ENCODE measurements at regions not wholly inside any gene's neighbourhood (a gene's known extent, or its start where the extent isn't known, plus 50 kb on each side); places are given as distances from the start of the nearest gene placed in this dataset.
"Not testable (repeated sequence)": the region's sequence is repeated elsewhere in the genome, so short reads cannot be mapped to it uniquely, and the experiment has no call there.

DNA sequence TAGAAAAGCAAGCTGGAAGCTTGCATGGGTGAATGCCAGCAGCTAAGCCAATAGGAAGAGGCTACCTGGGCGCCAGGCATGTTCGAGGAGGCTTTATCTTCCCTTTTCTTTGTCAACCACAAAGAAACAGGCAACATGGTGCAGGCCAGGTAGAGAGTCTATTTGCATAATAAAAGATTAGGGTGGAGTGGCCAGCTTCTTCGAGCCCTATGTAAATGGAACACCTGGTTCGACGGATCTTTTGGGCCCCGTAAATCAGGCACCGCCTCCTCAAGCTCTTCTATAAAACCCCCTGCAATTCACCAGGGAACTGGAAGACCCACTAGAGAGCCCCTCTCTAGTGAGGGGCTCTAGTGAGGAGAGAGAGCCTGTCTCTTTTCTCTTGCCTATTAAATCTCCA, 1106.2 kb upstream of the CELF2 start:
- in situ Hi-C loops (cut with MboI; ENCODE audit: low sequenced_read_pairs), result no loop called here

DNA sequence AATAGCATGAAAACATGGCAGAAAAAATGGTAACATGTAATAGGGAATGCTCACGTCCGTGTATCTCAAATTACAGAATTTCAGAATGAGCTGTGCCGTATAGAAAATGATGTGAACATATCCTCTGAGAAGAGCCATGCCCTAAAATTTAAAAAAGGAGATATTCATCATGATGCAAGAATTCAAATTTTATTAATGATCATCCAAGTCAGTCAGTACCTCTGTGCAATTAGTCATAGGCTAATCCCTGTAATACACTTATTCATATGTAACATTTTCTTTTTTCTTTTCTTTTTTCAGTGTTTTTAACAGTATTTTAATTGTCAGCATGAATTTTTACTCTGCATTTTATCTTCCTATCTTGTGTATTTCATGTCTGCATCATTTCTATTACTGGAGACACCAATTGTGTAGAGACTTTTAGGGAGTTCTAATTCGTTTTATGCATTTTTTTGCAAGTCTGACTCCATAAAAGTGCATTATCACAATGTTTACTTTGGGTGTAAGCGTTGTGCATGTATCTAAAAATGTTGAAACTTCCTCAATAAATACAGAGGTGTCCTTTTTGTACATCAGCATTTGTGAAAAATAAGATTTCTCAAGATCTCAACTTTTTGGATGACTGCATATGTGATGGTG, 1103.7 kb upstream of the CELF2 start:
- in situ Hi-C loops (cut with MboI; ENCODE audit: low sequenced_read_pairs), result no loop called here

- in situ Hi-C loops (cut with MboI; ENCODE audit: low sequenced_read_pairs), result no loop called here
Measured at GRCh38 chr10:9921544-9921943, 1096.1 kb upstream of the CELF2 start.

DNA sequence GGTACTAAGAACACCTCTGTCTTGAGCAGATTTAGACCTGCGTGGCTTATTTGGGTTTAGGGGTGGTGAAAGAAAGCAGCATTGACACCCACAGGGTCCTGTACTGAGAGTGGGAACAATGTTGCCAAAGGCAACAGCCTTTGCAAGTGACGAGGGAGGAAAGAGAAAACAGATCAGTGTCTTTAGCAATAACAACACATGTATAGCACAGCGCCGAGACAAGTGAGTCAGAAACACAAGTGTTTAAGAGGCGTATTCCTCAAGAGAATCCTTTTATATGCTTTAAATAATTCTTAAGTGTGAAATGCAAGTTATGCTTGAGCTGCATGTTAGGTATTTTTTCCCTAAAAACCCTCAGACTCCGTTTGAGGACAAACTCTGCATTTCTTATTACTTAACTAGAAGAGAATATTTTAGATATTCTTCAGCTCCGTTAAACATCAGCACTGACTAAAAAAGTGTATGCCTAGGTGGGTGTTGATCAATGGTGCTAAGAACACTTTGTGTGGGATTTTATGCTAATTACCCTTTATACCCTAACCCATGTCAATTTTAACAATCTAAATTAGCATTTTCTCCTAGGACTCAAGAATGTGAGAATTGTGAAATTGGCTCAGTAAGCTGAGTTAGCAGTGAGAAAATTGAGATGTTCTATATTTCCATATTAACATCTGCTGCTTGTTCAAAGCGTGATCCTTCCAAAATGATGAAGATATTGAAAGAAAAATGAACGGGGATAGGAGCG, 1095.4 kb upstream of the CELF2 start:
- in situ Hi-C loops (cut with MboI; ENCODE audit: low sequenced_read_pairs), result no loop called here

GRCh38 chr10:9926003-9926402, 1091.7 kb upstream of the CELF2 start:
- in situ Hi-C loops (cut with MboI; ENCODE audit: low sequenced_read_pairs), result no loop called here

GRCh38 chr10:9926881-9927280, 1090.8 kb upstream of the CELF2 start:
- in situ Hi-C loops (cut with MboI; ENCODE audit: low sequenced_read_pairs), result no loop called here

DNA sequence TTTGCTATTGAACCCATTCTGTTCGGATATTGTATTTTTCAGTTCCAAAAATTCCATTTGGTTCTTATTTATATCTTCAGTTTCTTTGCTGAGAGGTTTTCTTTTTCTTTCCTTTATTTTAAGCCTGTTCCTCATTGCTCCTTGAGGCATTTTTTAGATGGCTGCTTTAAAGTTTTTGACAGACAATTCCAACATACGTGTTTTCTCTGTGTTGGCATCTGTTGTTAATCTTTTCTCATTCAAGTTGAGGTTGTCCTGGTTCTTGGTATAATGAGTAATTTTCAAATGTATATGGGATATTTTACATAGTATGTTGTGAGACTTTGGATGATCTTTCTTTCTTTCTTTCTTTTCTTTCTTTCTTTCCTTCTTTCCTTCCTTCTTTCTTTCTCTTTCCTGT, 1078.0 kb upstream of the CELF2 start:
- in situ Hi-C loops (cut with MboI; ENCODE audit: low sequenced_read_pairs), result no loop called here

DNA sequence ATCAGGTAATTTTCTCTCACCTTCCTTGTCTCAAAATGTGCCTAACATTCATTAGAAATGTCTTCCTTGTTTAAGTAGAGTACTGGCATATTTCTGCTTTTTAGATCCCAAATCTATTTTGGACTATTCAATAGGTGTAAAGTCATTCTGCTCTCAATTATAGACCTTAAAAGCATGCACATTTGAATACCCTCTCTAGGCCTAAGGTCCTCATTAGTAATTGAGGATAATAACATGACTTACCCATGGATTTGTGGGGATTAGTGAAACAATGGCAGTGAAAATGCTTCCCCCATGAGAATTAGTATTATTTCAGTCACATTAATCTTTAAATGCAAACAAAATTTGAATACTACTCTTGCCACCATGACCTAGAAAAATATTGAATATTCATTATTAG, 1073.0 kb upstream of the CELF2 start:
- in situ Hi-C loops (cut with MboI; ENCODE audit: low sequenced_read_pairs), result no loop called here

DNA sequence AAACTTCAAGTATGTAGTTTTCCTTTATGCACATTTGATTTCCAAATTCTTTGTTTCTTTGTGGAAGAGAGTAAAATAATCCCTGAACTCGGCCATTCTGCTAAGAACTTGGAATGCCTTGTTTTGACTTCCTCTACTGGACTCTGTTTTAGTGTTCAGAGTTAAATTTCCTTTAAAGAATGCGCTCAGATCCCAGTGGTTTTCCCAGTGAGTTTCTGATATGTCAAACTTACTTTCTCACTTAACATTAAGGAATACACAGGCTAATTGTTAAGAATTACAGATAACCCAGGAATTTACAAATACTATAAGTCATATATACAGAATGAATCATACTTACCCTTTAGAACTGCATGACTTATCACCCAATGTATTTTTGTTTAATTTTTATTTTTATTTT, 1067.6 kb upstream of the CELF2 start:
- in situ Hi-C loops (cut with MboI; ENCODE audit: low sequenced_read_pairs), result no loop called here

GRCh38 chr10:9951481-9952257, 1066.0 kb upstream of the CELF2 start:
- in situ Hi-C loops (cut with MboI; ENCODE audit: low sequenced_read_pairs), result no loop called here

DNA sequence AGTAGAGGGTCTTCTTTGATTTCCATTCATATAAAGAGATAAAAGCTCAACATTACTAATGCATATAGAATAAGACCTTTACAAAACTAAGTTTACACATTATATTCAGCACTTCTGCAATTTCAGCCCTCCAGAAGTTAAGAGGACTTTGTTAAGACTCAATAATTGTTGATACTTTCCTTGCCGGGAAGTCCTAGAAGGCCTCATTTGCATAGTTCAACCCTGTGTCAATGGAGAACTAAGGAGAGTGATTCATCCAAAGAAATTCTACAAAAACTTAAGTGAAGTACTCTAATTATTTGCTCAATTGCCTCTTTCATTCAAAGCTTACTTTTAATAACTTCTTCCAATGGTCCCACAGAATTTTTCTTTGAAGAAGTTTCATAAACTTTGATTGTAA, 1060.3 kb upstream of the CELF2 start:
- in situ Hi-C loops (cut with MboI; ENCODE audit: low sequenced_read_pairs), result no loop called here

- in situ Hi-C loops (cut with MboI; ENCODE audit: low sequenced_read_pairs), result not testable (repeated sequence)
Measured at GRCh38 chr10:9957876-9958275, 1059.8 kb upstream of the CELF2 start.

- in situ Hi-C loops (cut with MboI; ENCODE audit: low sequenced_read_pairs), result no loop called here
Measured at GRCh38 chr10:9965341-9965740, 1052.3 kb upstream of the CELF2 start.

- in situ Hi-C loops (cut with MboI; ENCODE audit: low sequenced_read_pairs), result no loop called here
Measured at GRCh38 chr10:9986786-9987185, 1030.9 kb upstream of the CELF2 start.

- in situ Hi-C loops (cut with MboI; ENCODE audit: low sequenced_read_pairs), result no loop called here
Measured at GRCh38 chr10:9987197-9987596, 1030.5 kb upstream of the CELF2 start.

DNA sequence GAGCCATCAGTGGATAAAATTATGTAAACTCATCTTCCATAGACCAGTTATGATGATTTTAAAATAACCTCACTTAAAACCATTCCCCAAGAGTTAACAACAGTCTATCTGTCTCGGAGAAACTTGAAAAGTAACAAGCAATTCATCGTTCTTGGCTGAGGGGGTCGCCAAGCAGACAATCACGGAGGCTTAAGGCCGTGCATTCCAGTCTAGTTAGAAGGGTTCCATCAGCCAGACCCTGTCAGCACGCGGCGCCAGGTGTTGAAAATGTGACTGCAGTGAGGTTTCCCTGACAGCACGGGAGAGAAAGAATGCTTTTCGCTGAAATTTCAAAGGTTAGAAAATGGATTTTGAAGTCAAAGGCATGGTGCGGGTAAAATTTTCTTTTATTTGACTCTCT, 1025.0 kb upstream of the CELF2 start:
- in situ Hi-C loops (cut with MboI; ENCODE audit: low sequenced_read_pairs), result no loop called here

DNA sequence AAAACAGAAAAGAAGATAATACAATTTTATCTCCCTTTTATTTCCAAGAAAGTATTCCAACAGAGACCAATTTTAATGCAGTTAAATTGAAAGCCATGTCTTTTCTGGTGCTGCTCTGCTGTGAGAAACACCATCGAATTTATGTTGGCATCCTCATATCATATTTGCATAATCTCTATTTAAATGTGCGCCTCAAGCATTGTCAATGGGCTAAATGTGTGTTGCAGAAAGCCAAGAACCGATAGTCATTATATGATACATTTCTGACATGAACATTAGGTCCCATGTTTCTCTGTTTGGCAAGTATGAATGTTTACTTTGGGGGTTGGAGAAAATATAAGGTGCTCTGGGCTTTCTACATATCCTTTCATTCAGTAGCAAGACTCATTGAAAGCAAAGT, 1023.5 kb upstream of the CELF2 start:
- in situ Hi-C loops (cut with MboI; ENCODE audit: low sequenced_read_pairs), result no loop called here

DNA sequence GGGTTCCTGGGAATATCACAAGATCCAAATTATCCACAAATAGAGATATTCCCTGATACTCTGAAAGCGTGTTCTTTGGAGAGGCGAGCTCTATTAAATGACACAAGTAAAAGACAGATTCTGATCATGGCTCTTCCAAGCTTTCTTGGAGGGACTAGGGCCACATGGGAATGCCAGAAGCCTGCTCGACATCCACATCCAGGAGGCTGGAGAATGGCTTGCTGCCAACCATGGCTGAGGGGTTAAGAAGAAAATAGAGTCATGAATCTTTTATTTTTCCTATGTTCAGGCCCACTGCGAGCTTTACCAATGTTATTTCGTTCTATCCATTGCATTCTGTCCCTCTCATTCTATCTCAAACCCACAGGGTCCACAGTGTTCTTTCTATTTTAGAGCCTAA, 1018.0 kb upstream of the CELF2 start:
- in situ Hi-C loops (cut with MboI; ENCODE audit: low sequenced_read_pairs), result no loop called here

- in situ Hi-C loops (cut with MboI; ENCODE audit: low sequenced_read_pairs), result no loop called here
Measured at GRCh38 chr10:10007957-10008356, 1009.7 kb upstream of the CELF2 start.

DNA sequence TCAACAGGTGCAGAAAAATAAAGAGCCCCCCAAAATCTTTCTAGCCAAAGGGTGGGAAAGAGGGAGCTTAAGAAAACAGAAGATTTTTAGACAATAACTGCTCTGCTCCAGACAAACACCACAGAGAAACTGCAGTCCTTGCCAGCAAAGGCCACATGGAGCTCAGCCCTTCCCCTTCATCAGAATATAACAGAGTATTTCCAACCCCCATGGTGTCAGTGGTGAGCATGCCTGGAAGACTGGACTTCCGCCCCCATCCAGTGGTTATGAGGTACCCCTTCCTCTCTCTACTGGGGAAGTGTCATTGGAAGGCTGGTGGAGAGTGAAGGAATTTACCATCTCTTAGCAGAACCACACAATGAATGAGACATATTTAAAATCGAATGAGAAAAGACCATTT, 1007.3 kb upstream of the CELF2 start:
- in situ Hi-C loops (cut with MboI; ENCODE audit: low sequenced_read_pairs), result no loop called here

GRCh38 chr10:10014846-10015245, 1002.8 kb upstream of the CELF2 start:
- in situ Hi-C loops (cut with MboI; ENCODE audit: low sequenced_read_pairs), result no loop called here

DNA sequence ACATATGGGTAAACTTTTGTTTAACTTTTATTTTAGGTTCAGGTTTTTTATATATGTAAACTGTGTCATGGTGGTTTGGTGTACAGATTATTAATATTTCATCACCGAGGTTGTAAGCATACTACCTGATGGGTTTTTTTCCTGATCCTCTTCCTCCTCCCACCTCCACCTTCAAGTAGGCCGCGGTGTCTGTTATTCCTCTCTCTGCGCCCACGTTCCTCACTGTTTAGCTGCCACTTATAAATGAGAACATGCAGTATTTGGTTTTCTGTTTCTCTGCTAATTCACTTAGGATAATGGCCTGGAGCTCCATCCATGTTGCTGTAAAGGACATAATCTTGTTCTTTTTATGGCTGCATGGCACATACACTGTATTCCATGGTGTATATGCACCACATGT, 1000.0 kb upstream of the CELF2 start:
- in situ Hi-C loops (cut with MboI; ENCODE audit: low sequenced_read_pairs), result no loop called here

All from HL-60/S4 (cell line).